MM.1S (cell line): ENCODE measurements at regions not wholly inside any gene's neighbourhood (a gene's known extent, or its start where the extent isn't known, plus 50 kb on each side); places are given as distances from the start of the nearest gene placed in this dataset.

Experiments
- EZH2 ChIP-seq: fragments of 300-600 bp; sonication (generic); optimal IDR thresholded peaks from 2 replicates; pipeline ENCODE3; 2017; ENCODE audit warnings: low read depth, mild to moderate bottlenecking, antibody characterized with exemption, low read length, mixed read lengths
- EZH2phosphoT487 ChIP-seq: fragments of 300-600 bp; sonication (generic); IDR thresholded peaks from 2 replicates; pipeline ENCODE4 v1.6.1; 2018; ENCODE audit warnings: antibody characterized with exemption, low read length
- TF ChIP-seq, protein P1 (sequence below): fragments of 300-600 bp; sonication (generic); IDR thresholded peaks from 2 replicates; pipeline ENCODE4 v1.5.1; 2016; ENCODE audit warnings: antibody characterized with exemption, low read length, mixed read lengths

DNA sequence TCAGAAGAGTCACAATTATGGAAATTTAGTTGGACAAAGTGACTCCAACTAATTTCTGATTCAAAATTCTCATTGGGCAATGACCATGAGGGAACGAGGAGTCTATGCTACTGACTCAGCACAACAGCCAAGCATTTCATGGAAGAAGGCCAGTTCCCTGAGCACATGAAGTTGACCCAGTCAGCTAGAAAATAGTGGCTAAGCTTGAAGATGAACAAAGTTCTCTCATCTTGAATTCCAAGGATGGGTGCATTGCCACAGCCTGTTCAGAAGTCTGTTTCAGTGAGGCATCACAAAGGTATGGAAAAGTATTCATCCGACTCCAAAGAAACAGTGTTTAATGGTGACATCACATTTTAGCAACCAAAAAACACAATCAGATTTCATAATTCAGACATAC, 676.9 kb downstream of the HACE1 start:
- TF ChIP-seq EZH2phosphoT487 (no peak), EZH2 (no peak)
- TF ChIP-seq, protein P1, sequence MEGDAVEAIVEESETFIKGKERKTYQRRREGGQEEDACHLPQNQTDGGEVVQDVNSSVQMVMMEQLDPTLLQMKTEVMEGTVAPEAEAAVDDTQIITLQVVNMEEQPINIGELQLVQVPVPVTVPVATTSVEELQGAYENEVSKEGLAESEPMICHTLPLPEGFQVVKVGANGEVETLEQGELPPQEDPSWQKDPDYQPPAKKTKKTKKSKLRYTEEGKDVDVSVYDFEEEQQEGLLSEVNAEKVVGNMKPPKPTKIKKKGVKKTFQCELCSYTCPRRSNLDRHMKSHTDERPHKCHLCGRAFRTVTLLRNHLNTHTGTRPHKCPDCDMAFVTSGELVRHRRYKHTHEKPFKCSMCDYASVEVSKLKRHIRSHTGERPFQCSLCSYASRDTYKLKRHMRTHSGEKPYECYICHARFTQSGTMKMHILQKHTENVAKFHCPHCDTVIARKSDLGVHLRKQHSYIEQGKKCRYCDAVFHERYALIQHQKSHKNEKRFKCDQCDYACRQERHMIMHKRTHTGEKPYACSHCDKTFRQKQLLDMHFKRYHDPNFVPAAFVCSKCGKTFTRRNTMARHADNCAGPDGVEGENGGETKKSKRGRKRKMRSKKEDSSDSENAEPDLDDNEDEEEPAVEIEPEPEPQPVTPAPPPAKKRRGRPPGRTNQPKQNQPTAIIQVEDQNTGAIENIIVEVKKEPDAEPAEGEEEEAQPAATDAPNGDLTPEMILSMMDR: no peak
